ENCODE measurements at regions not wholly inside any gene's neighbourhood (a gene's known extent, or its start where the extent isn't known, plus 50 kb on each side); places are given as distances from the start of the nearest gene placed in this dataset.

- TF ChIP-seq CTCF (IDR thresholded peaks at IDR 0.05), result no peak
- TF ChIP-seq EP300 (IDR thresholded peaks at IDR 0.05), result no peak
- no peak for TF ChIP-seq POLR2A (IDR thresholded peaks at IDR 0.05)
These were observed 149.7 kb upstream of the SV2C start for GRCh38 chr5:75933489-75933888.
